ENCODE measurements at regions not wholly inside any gene's neighbourhood (a gene's known extent, or its start where the extent isn't known, plus 50 kb on each side); places are given as distances from the start of the nearest gene placed in this dataset.

GRCh38 chr10:124229989-124230634 lies 136.7 kb upstream of the CHST15 start:
- Mint-ChIP-seq H3K36me3 (no peaks in the 10 kb centered on the region), H3K9me3 (peaks cover 4 to 14% (median 7%) of the 10 kb centered on the region in 6 donors), H3K27me3 (ENCODE audit: low read depth in 3 of 3) (peaks cover 68 to 79% (median 71%) of the 10 kb centered on the region in 3 donors), H3K4me1 (peaks cover 0 to 16% of the 10 kb centered on the region in 2 donors), H3K4me3 (peak overlapping the region in 2 of 5 donors; percentile 62 to 65), H3K27ac (peak overlapping the region in 4 of 6 donors; percentile 83 to 94 (median 90))
- peak in 1 of 3 donors; percentile 15 for DNase-seq

- Mint-ChIP-seq H3K27ac (peak overlapping the region in 4 of 6 donors; percentile 83 to 94 (median 90)), H3K9me3 (peaks cover 4 to 14% (median 7%) of the 10 kb centered on the region in 6 donors), H3K4me3 (peak overlapping the region in 2 of 5 donors; percentile 35 to 57), H3K4me1 (peaks cover 0 to 16% of the 10 kb centered on the region in 2 donors), H3K36me3 (no peaks in the 10 kb centered on the region), H3K27me3 (ENCODE audit: low read depth in 3 of 3) (peaks cover 69 to 86% (median 79%) of the 10 kb centered on the region in 3 donors)
- DNase-seq = peak in 1 of 3 donors; percentile 6
Measured at GRCh38 chr10:124229201-124229988, 136.0 kb upstream of the CHST15 start.

DNA sequence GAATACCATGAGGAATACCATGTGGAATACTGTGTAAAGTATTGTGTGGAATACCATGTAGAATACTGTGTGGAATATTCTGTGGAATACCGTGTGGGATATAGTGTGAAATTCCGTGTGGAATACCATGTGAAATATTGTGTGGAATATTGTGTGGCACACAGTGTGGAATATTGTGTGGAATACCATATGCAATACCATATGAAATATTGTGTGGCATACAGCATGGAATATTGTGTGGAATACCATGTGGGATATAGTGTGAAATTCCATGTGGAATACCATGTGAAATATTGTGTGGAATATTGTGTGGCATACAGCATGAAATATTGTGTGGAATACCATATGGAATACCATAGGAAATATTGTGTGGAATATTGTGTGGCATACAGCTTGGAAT lies 135.1 kb upstream of the CHST15 start:
- peak overlapping the region in 4 of 6 donors; percentile 81 to 94 (median 92) for H3K27ac Mint-ChIP-seq
- H3K36me3 Mint-ChIP-seq = no peaks in the 10 kb centered on the region
- H3K4me3 Mint-ChIP-seq = peak overlapping the region in 1 of 5 donors; percentile 82
- peaks cover 69 to 89% (median 81%) of the 10 kb centered on the region in 3 donors for H3K27me3 Mint-ChIP-seq (ENCODE audit: low read depth in 3 of 3)
- no peak for DNase-seq
- H3K4me1 Mint-ChIP-seq = peaks cover 0 to 16% of the 10 kb centered on the region in 2 donors
- H3K9me3 Mint-ChIP-seq = peaks cover 4 to 14% (median 7%) of the 10 kb centered on the region in 6 donors

DNA sequence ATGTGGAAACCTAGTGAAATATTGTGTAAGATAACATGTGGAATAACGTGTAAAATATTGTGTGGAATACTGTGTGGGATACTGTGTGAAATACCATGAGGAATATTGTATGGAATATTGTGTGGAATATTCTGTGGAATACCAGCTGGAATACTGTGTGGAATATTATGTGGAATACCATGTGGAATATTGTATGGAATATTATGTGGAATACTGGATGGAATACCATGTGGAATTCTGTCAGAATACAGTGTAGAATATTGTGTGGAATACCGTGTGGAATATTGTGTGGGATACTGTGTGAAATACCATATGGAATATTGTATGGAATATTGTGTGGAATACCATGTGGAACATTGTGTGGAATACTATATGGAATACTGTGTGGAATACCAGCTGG lies 134.6 kb upstream of the CHST15 start:
- Mint-ChIP-seq H3K4me1 (peaks cover 0 to 16% of the 10 kb centered on the region in 2 donors), H3K4me3 (peak overlapping the region in 2 of 5 donors; percentile 47 to 82), H3K27ac (peak overlapping the region in 4 of 6 donors; percentile 81 to 94 (median 92)), H3K36me3 (no peaks in the 10 kb centered on the region), H3K27me3 (ENCODE audit: low read depth in 3 of 3) (peaks cover 69 to 89% (median 79%) of the 10 kb centered on the region in 3 donors), H3K9me3 (peaks cover 4 to 14% (median 7%) of the 10 kb centered on the region in 6 donors)
- no peak for DNase-seq

GRCh38 chr10:124227055-124227975 lies 133.9 kb upstream of the CHST15 start:
- Mint-ChIP-seq H3K9me3 (peaks cover 4 to 14% (median 7%) of the 10 kb centered on the region in 6 donors), H3K27me3 (ENCODE audit: low read depth in 3 of 3) (peaks cover 69 to 82% (median 79%) of the 10 kb centered on the region in 3 donors), H3K4me3 (peak overlapping the region in 4 of 5 donors; percentile 4 to 82 (median 29)), H3K36me3 (no peaks in the 10 kb centered on the region), H3K27ac (peak overlapping the region in 5 of 6 donors; percentile 61 to 94 (median 90)), H3K4me1 (peaks cover 0 to 18% of the 10 kb centered on the region in 2 donors)
- DNase-seq = peak in 1 of 3 donors; percentile 22

DNA sequence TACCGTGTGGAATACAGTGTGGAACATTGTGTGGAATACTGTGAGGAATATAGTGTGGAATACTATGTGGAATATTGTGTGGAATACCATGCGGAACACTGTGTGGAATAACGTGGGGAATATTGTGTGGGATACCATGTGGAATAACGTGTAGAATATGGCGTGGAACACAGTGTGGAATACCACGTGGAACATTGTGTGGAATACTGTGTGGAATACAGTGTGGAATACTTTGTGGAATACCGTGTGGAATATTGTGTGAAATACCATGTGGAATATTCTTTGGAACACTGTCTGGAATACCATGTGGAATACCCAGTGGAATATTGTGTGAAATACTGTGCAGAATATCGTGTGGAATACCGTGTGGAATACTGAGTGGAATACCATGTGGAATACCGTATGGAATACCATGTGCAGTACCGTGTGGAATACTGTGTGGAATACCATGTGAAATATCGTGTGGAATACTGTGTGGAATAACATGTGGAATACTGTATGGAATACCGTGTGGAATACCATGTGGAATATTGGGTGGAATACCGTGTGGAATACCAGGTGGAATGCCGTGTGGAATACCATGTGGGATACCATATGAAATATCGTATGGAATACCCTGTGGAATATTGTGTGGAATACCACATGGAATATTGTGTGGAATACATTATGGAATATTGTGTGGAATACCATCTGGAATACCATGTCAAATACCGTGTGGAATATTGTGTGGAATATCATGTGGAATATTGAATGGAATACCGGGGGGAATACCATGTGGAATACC lies 133.1 kb upstream of the CHST15 start:
- Mint-ChIP-seq H3K9me3 (peaks cover 4 to 11% (median 7%) of the 10 kb centered on the region in 6 donors), H3K4me1 (peaks cover 8 to 25% of the 10 kb centered on the region in 2 donors), H3K27me3 (ENCODE audit: low read depth in 3 of 3) (peaks cover 65 to 74% (median 73%) of the 10 kb centered on the region in 3 donors), H3K36me3 (no peaks in the 10 kb centered on the region), H3K4me3 (peak overlapping the region in 4 of 5 donors; percentile 12 to 82 (median 51)), H3K27ac (peak overlapping the region in 4 of 6 donors; percentile 81 to 96 (median 92))
- peak in 1 of 3 donors; percentile 14 for DNase-seq

- no peaks in the 10 kb centered on the region for H3K36me3 Mint-ChIP-seq
Measured at GRCh38 chr10:124225467-124226270, 132.3 kb upstream of the CHST15 start.

GRCh38 chr10:124225029-124225466 lies 131.7 kb upstream of the CHST15 start:
- Mint-ChIP-seq H3K27ac (peak overlapping the region in 2 of 6 donors; percentile 94 to 96), H3K4me1 (peaks cover 22 to 24% of the 10 kb centered on the region in 2 donors)
- DNase-seq = peak; percentile 22 to 47 (median 36)

More at GRCh38 chr10:124225467-124226270, 132.3 kb upstream of the CHST15 start:
- Mint-ChIP-seq H3K4me1 (peaks cover 15 to 24% of the 10 kb centered on the region in 2 donors), H3K9me3 (peaks cover 0 to 8% (median 5%) of the 10 kb centered on the region in 6 donors), H3K27me3 (ENCODE audit: low read depth in 3 of 3) (peaks cover 57 to 67% (median 66%) of the 10 kb centered on the region in 3 donors), H3K4me3 (peak overlapping the region; percentile 5 to 82 (median 48)), H3K27ac (peak overlapping the region in 5 of 6 donors; percentile 46 to 96 (median 90))
- DNase-seq = peak; percentile 53 to 75 (median 63)

DNA sequence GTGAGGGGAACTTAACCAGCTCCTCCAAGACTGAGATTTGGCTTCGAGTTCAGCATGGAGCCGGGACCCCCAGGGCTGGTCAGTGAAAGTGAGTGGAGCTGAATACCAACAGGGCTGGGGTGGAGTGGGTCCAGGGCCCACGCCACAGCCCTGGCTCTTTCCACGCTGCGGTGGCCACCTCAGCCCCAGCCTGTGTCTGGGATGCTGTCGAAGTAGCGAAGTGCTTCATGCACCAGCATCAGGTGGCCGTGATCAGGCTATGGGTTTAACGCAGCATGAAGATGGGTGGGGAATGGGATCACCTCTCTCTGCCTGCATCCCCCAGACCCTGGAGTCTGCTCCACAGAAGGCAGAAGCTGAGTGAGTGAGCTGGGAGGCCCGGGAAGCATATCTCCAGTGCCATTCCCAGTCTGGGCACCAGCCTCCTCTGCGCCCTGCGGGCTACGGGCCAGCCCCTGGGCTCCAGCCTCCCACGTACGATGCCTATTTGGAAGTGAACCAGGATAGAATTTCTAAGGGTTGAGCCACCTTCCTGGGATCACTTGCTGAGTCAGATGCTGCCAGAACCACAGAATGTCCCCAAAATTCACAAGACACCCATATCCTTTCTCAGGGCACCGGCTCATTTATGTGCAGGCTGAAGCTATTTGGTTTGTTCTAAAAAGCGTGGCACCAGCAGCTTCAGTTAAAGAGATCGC lies 131.1 kb upstream of the CHST15 start:
- Mint-ChIP-seq H3K27me3 (ENCODE audit: low read depth in 3 of 3) (peaks cover 45 to 57% (median 54%) of the 10 kb centered on the region in 3 donors), H3K4me1 (peaks cover 22 to 24% of the 10 kb centered on the region in 2 donors), H3K9me3 (peaks cover 0 to 8% (median 5%) of the 10 kb centered on the region in 6 donors), H3K36me3 (no peaks in the 10 kb centered on the region), H3K4me3 (no peak overlapping the region), H3K27ac (peak overlapping the region in 2 of 6 donors; percentile 16 to 94)
- DNase-seq = peak in 1 of 3 donors; percentile 22

More at GRCh38 chr10:124225029-124225466, 131.7 kb upstream of the CHST15 start:
- H3K27me3 Mint-ChIP-seq (ENCODE audit: low read depth in 3 of 3) = peaks cover 51 to 62% (median 59%) of the 10 kb centered on the region in 3 donors
- peak overlapping the region in 1 of 5 donors; percentile 10 for H3K4me3 Mint-ChIP-seq
- H3K9me3 Mint-ChIP-seq = peaks cover 0 to 8% (median 5%) of the 10 kb centered on the region in 6 donors
- no peaks in the 10 kb centered on the region for H3K36me3 Mint-ChIP-seq

DNA sequence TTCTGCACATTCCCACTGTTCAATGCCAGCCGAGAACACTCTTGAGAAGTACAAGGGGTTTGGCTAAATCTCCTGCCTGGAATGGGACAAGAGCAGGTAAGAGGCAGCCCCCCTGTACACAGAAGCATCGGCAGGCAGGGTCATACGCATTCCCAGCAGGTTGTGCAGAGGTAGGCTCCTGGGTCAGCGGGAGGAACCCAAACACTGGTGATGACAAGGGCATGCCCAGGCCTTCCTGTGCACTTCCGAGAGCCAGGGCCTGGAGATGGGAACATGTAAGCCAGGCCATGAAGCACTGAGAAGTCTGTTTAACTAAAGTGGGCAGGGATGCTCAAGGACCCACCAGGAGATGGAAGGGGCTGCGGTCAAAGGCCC lies 130.3 kb upstream of the CHST15 start:
- Mint-ChIP-seq H3K27me3 (ENCODE audit: low read depth in 3 of 3) (peaks cover 37 to 49% (median 46%) of the 10 kb centered on the region in 3 donors), H3K4me3 (no peak overlapping the region), H3K27ac (no peak overlapping the region), H3K9me3 (peaks cover 0 to 8% (median 5%) of the 10 kb centered on the region in 6 donors), H3K4me1 (peaks cover 22 to 24% of the 10 kb centered on the region in 2 donors), H3K36me3 (no peaks in the 10 kb centered on the region)
- no peak for DNase-seq

Data from immature natural killer cell (primary cell).